Large intestine (tissue), 3 donors: ENCODE measurements at regions not wholly inside any gene's neighbourhood (a gene's known extent, or its start where the extent isn't known, plus 50 kb on each side); places are given as distances from the start of the nearest gene placed in this dataset.

Source experiments
- DNase-seq, 2 donors: peaks; one replicate each; pipeline versions ENCODE4 v3.0.0 to v3.0.0-alpha.2; 2013
- H3K27ac ChIP-seq: one replicate; pipeline ENCODE4 v1.5.1; 2013; ENCODE audit warnings: low read length
- H3K27me3 ChIP-seq: 2 replicates; pipeline ENCODE4 v1.6.1; 2013; ENCODE audit warnings: low read length; ENCODE audit not compliant: control insufficient read depth, insufficient read depth
- H3K36me3 ChIP-seq: 2 replicates; pipeline ENCODE4 v1.6.1; 2013; ENCODE audit warnings: low read length; ENCODE audit not compliant: control insufficient read depth, insufficient read depth
- H3K4me1 ChIP-seq: one replicate; pipeline ENCODE4 v1.6.1; 2013; ENCODE audit warnings: low read length; ENCODE audit not compliant: control insufficient read depth, insufficient read depth
- H3K4me3 ChIP-seq: one replicate; pipeline ENCODE4 v1.5.1; 2013; ENCODE audit warnings: low read length
- H3K9me3 ChIP-seq: one replicate; pipeline ENCODE4 v1.6.1; 2013; ENCODE audit warnings: mild to moderate bottlenecking, low read depth, low read length, moderate library complexity; ENCODE audit not compliant: control insufficient read depth
- WGBS: methylation state at CpG from one replicate; pipeline ENCODE4 v1.1.5; 2013; ENCODE audit warnings: low lambda C conversion rate; ENCODE audit not compliant: insufficient coverage; 5-methylcytosine and 5-hydroxymethylcytosine counted together

GRCh38 chr20:46828471-46828870 lies 66.2 kb upstream of the EYA2 start:
- WGBS, result no CpG with 5 or more reads among the region's 2 CpGs
- Histone ChIP-seq H3K27ac (no peak overlapping the region), H3K4me1 (peaks cover 7% of the 10 kb centered on the region), H3K27me3 (no peaks in the 10 kb centered on the region), H3K9me3 (no peaks in the 10 kb centered on the region), H3K36me3 (no peaks in the 10 kb centered on the region), H3K4me3 (no peak overlapping the region)
- DNase-seq, result no peak

DNA sequence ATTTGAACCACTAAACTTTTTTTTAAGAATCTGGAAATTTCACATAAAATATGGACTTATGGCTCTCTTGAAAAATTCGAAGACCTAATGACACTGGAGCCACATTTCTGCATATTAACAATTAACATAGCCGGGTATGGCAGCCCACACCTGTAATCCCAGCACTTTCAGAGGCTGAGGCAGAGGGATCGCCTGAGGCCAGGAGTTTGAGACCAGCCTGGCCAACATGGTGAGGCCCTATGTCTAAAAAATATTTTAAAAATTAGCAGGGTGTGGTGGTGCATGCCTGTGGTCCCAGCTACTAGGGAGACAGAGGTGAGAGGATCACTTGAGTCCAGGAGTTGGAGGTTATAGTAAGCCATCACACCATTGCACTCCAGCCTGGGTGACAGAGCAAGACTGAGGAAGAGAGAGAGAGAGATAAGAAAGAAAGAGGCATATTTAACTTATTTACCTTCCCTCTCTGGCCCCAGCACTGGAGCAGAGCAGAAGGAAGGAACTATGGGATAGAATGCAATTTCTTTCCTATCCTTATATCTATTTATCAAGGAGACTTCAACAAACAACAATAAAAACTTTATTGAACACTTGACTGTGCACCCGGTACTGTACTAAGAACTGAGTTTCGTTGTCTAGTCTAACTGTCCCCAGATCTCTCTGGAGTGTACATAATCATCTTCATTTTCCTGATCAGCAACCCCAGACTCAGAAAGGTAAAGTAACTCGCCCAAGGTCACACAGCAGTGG lies 63.6 kb upstream of the EYA2 start:
- no peak overlapping the region for H3K4me3 ChIP-seq
- H3K4me1 ChIP-seq, result no peaks in the 10 kb centered on the region
- no peaks in the 10 kb centered on the region for H3K27me3 ChIP-seq
- WGBS, result no CpG with 5 or more reads among the region's 6 CpGs
- DNase-seq, result no peak
- no peaks in the 10 kb centered on the region for H3K9me3 ChIP-seq
- no peaks in the 10 kb centered on the region for H3K36me3 ChIP-seq
- H3K27ac ChIP-seq, result no peak overlapping the region

DNA sequence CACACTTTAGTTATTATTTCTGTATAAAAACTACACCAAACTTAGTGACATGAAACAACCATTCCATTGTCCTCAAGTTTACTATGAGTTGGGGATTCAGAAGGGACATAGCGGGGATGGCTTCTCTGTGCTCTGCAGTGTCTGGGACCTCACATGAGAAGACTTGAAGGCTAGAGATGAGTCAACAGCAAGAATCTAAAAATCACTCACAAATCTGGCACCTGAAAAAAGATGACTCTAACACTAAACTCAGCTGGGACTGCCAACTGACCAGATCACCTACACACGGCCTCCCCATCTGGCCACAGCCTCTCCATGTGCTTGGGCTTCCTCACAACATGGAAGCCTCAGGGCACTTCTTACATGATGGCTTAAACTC lies 63.0 kb upstream of the EYA2 start:
- no CpG with 5 or more reads among the region's 2 CpGs for WGBS

DNA sequence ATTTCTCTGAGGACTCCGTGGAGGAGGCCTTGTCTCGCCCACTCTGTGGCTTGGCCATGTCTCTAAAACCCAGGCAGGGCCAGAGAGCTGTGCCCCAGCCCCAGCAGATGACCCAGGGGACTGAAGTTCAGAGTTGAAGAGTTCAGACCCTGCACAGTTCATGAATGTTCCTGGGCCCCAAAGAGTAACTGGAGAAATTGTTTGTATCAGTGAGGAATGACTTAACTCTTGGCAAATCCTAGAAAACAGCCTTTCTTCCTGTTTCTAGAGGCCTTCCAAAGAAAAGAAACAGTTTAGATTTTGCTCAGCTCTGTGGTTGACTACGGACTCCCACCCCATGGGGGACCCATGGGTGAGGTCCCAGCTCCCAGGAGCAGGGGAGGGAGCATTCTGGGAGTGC lies 62.1 kb upstream of the EYA2 start:
- Histone ChIP-seq H3K36me3 (no peaks in the 10 kb centered on the region), H3K4me1 (peaks cover 5% of the 10 kb centered on the region), H3K27ac (no peak overlapping the region), H3K4me3 (no peak overlapping the region), H3K27me3 (no peaks in the 10 kb centered on the region), H3K9me3 (no peaks in the 10 kb centered on the region)
- no CpG with 5 or more reads among the region's 3 CpGs for WGBS
- DNase-seq, result no peak

More for the DNA sequence above, 63.0 kb upstream of the EYA2 start:
- no peak for DNase-seq
- Histone ChIP-seq H3K4me1 (no peaks in the 10 kb centered on the region), H3K27ac (no peak overlapping the region), H3K4me3 (no peak overlapping the region), H3K9me3 (no peaks in the 10 kb centered on the region), H3K27me3 (no peaks in the 10 kb centered on the region), H3K36me3 (no peaks in the 10 kb centered on the region)

DNA sequence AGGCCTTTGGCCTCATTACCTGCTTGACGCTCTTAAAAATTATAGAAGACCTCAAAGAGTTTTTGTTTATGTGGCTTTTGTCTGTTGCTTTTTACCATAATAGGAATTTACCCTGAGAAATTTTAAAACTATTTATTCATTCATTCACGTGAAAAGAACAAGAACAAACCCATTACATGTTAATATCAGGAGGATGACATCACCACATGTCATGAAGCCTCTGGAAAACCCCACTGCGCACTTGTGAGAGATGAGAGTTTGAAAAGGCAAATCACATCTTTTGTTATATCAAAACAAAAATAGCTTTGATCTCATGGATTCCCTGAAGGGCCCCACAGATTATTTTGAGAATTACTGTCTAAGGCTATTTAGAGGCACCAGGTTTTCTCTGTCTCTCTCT lies 61.3 kb upstream of the EYA2 start:
- Histone ChIP-seq H3K27me3 (no peaks in the 10 kb centered on the region), H3K4me3 (no peak overlapping the region), H3K9me3 (no peaks in the 10 kb centered on the region), H3K27ac (no peak overlapping the region), H3K4me1 (peaks cover 5% of the 10 kb centered on the region), H3K36me3 (no peaks in the 10 kb centered on the region)
- no peak for DNase-seq
- 91% methylated on average over 1 of the region's 3 CpGs for WGBS

- no peak overlapping the region for H3K27ac ChIP-seq
- H3K4me3 ChIP-seq, result no peak overlapping the region
- no CpG with 5 or more reads among the region's 1 CpG for WGBS
- H3K36me3 ChIP-seq, result no peaks in the 10 kb centered on the region
- DNase-seq, result no peak
- no peaks in the 10 kb centered on the region for H3K27me3 ChIP-seq
- H3K9me3 ChIP-seq, result no peaks in the 10 kb centered on the region
- peaks cover 5% of the 10 kb centered on the region for H3K4me1 ChIP-seq
Observed at GRCh38 chr20:46835418-46835817, 59.2 kb upstream of the EYA2 start.

DNA sequence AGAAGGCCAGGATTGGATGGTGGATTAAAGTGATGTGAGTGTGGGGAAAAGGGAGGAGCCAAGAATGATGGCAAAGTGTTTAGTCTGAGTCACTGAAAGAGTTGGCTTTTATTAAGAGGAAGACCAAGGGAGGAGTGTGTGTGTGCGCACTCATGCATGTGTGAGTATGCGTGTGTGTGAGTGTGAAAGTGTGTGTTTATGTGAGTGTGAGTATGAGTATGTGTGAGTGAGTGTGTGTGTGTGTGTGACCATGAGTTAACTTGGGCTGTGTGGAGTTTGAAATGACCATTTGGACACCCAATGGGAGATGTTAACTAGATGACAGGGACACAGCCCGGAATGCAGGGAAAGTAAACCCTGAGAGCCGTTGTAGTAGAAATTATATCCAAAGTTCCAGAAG lies 57.6 kb upstream of the EYA2 start:
- peaks cover 5% of the 10 kb centered on the region for H3K4me1 ChIP-seq
- H3K27me3 ChIP-seq, result no peaks in the 10 kb centered on the region
- no peak overlapping the region for H3K27ac ChIP-seq
- H3K4me3 ChIP-seq, result no peak overlapping the region
- H3K36me3 ChIP-seq, result no peaks in the 10 kb centered on the region
- DNase-seq, result no peak
- 40% methylated on average over 1 of the region's 4 CpGs for WGBS
- H3K9me3 ChIP-seq, result no peaks in the 10 kb centered on the region

DNA sequence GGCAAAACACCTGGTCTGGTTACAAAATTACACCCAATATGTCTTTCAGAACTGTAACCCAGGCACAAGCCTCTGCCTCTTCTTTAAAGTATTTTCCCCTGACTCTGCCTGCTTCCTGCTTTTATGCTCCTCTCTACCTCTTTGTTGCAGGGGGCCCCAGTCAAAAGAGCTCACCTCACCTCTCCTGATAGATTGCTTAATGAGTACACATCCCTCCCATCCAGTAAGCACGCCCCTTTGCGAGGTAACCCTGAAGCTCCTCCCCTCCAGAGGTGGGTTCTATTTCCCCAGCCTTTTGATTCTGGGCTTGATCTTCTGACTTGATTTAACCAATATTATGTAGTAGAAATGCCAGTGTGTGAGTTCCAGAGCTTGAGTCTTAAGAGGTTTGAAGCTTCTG lies 56.6 kb upstream of the EYA2 start:
- H3K9me3 ChIP-seq, result no peaks in the 10 kb centered on the region
- H3K27me3 ChIP-seq, result no peaks in the 10 kb centered on the region
- no peak overlapping the region for H3K4me3 ChIP-seq
- H3K27ac ChIP-seq, result no peak overlapping the region
- WGBS, result no CpG with 5 or more reads among the region's 2 CpGs
- H3K36me3 ChIP-seq, result no peaks in the 10 kb centered on the region
- peaks cover 5% of the 10 kb centered on the region for H3K4me1 ChIP-seq
- DNase-seq, result peak; percentile 34 to 72

GRCh38 chr20:46840054-46840729 lies 54.5 kb upstream of the EYA2 start:
- Histone ChIP-seq H3K9me3 (no peaks in the 10 kb centered on the region), H3K27me3 (no peaks in the 10 kb centered on the region), H3K4me1 (peaks cover 5% of the 10 kb centered on the region), H3K4me3 (no peak overlapping the region), H3K36me3 (no peaks in the 10 kb centered on the region), H3K27ac (no peak overlapping the region)
- no peak for DNase-seq
- WGBS, result no CpG with 5 or more reads among the region's 4 CpGs
